WTC11 (cell line): ENCODE measurements at regions not wholly inside any gene's neighbourhood (a gene's known extent, or its start where the extent isn't known, plus 50 kb on each side); places are given as distances from the start of the nearest gene placed in this dataset.

Source experiments
- ATAC-seq: fragments of 200-7000 bp; cut with Tn5 transposase; 2 replicates; pipeline ENCODE4 v1.10.0; 2021; ENCODE audit warnings: mild to moderate bottlenecking, moderate library complexity
- CTCF ChIA-PET: fragments of 300-600 bp; sonication (Branson Sonifier 250); formaldehyde crosslinking; loops from one replicate; lab custom pipeline; 2021; ENCODE audit warnings: antibody characterized with exemption; lab: Charles Lee
- POLR2A ChIA-PET: fragments of 350-600 bp; sonication (Branson Sonifier 250); formaldehyde crosslinking; loops from one replicate; lab custom pipeline; 2021; ENCODE audit warnings: antibody characterized with exemption; lab: Charles Lee
- DNase-seq: peaks from one replicate; pipeline ENCODE4 v3.0.0; 2021; ENCODE audit warnings: low spot score
- H3K27ac Mint-ChIP-seq: 2 replicates; pipeline ENCODE4 v1.8.0; 2021; ENCODE audit warnings: mixed read lengths
- H3K27me3 Mint-ChIP-seq: 2 replicates; pipeline ENCODE4 v1.8.0; 2021; ENCODE audit warnings: low read depth, mild to moderate bottlenecking, moderate library complexity, mixed read lengths
- H3K36me3 Mint-ChIP-seq: 2 replicates; pipeline ENCODE4 v1.8.0; 2021; ENCODE audit warnings: mixed read lengths
- H3K4me1 Mint-ChIP-seq: 2 replicates; pipeline ENCODE4 v1.8.0; 2022; ENCODE audit warnings: mixed read lengths
- H3K4me3 Mint-ChIP-seq: 2 replicates; pipeline ENCODE4 v1.8.0; 2021; ENCODE audit warnings: mild to moderate bottlenecking, moderate library complexity, mixed read lengths
- H3K9me3 Mint-ChIP-seq: 2 replicates; pipeline ENCODE4 v1.8.0; 2021; ENCODE audit warnings: mixed read lengths
- CDX4 ChIP-seq: fragments of 250-450 bp; sonication (Bioruptor Pico); IDR thresholded peaks from 2 replicates; pipeline ENCODE4 v1.9.0; 2021; ENCODE audit warnings: moderate library complexity, mild to moderate bottlenecking, inconsistent platforms, borderline replicate concordance
- E2F4 ChIP-seq: sonication (generic); formaldehyde crosslinking; IDR thresholded peaks from 2 replicates; pipeline ENCODE4 v1.8.1; 2022; ENCODE audit warnings: low read depth, mild to moderate bottlenecking, moderate library complexity, missing genetic modification reagents, borderline replicate concordance
- IRF2 ChIP-seq: sonication (generic); formaldehyde crosslinking; IDR thresholded peaks from 2 replicates; pipeline ENCODE4 v1.8.0; 2022; ENCODE audit warnings: low read depth, missing genetic modification reagents, borderline replicate concordance
- KAT7 ChIP-seq: sonication (generic); formaldehyde crosslinking; IDR thresholded peaks from 2 replicates; pipeline ENCODE4 v1.8.1; 2023; ENCODE audit warnings: missing genetic modification reagents, mild to moderate bottlenecking, borderline replicate concordance
- PRRX2 ChIP-seq: fragments of 250-450 bp; sonication (Bioruptor Pico); IDR thresholded peaks from 2 replicates; pipeline ENCODE4 v1.8.0; 2021; ENCODE audit warnings: mild to moderate bottlenecking
- RELA ChIP-seq: sonication (generic); formaldehyde crosslinking; IDR thresholded peaks from 2 replicates; pipeline ENCODE4 v1.8.1; 2022; ENCODE audit warnings: missing genetic modification reagents, mild to moderate bottlenecking, borderline replicate concordance
- RORB ChIP-seq: fragments of 250-450 bp; sonication (Bioruptor Pico); IDR thresholded peaks from 2 replicates; pipeline ENCODE4 v1.9.0; 2021; ENCODE audit warnings: mild to moderate bottlenecking
- SMAD3 ChIP-seq: sonication (generic); formaldehyde crosslinking; IDR thresholded peaks from 2 replicates; pipeline ENCODE4 v1.8.0; 2022; ENCODE audit warnings: missing genetic modification reagents, mild to moderate bottlenecking, borderline replicate concordance
- TCF7 ChIP-seq: sonication (generic); formaldehyde crosslinking; IDR thresholded peaks from 2 replicates; pipeline ENCODE4 v1.8.0; 2022; ENCODE audit warnings: mild to moderate bottlenecking, low read depth, missing genetic modification reagents, moderate library complexity
- TP53 ChIP-seq: sonication (generic); formaldehyde crosslinking; IDR thresholded peaks from 2 replicates; pipeline ENCODE4 v1.8.1; 2023; ENCODE audit warnings: mild to moderate bottlenecking, missing genetic modification reagents
- ZNF138 ChIP-seq: sonication (generic); formaldehyde crosslinking; conservative IDR thresholded peaks from 2 replicates; pipeline ENCODE4 v1.8.1; 2022; ENCODE audit warnings: mild to moderate bottlenecking, moderate library complexity, missing genetic modification reagents
- ZNF263 ChIP-seq: sonication (generic); formaldehyde crosslinking; IDR thresholded peaks from 2 replicates; pipeline ENCODE4 v1.8.1; 2022; ENCODE audit warnings: low read depth, mild to moderate bottlenecking, moderate library complexity, missing genetic modification reagents
- ZNF317 ChIP-seq: sonication (generic); formaldehyde crosslinking; IDR thresholded peaks from 2 replicates; pipeline ENCODE4 v1.8.1; 2023; ENCODE audit warnings: low read depth, mild to moderate bottlenecking, moderate library complexity, missing genetic modification reagents, borderline replicate concordance
- ZNF532 ChIP-seq: fragments of 250-450 bp; sonication (Bioruptor Pico); IDR thresholded peaks from 2 replicates; pipeline ENCODE4 v1.9.0; 2021; ENCODE audit warnings: mild to moderate bottlenecking, borderline replicate concordance
- TF ChIP-seq, protein P1 (sequence below): sonication (generic); formaldehyde crosslinking; IDR thresholded peaks from 2 replicates; pipeline ENCODE4 v1.8.1; 2022; ENCODE audit warnings: mild to moderate bottlenecking, missing genetic modification reagents, moderate library complexity, borderline replicate concordance
- TF ChIP-seq, protein P2 (sequence below): sonication (generic); formaldehyde crosslinking; IDR thresholded peaks from 2 replicates; pipeline ENCODE4 v1.8.0; 2023; ENCODE audit warnings: missing genetic modification reagents, mild to moderate bottlenecking, borderline replicate concordance
- TF ChIP-seq, protein P3 (sequence below): sonication (generic); formaldehyde crosslinking; IDR thresholded peaks from 2 replicates; pipeline ENCODE4 v1.8.1; 2023; ENCODE audit warnings: mild to moderate bottlenecking, missing genetic modification reagents

DNA sequence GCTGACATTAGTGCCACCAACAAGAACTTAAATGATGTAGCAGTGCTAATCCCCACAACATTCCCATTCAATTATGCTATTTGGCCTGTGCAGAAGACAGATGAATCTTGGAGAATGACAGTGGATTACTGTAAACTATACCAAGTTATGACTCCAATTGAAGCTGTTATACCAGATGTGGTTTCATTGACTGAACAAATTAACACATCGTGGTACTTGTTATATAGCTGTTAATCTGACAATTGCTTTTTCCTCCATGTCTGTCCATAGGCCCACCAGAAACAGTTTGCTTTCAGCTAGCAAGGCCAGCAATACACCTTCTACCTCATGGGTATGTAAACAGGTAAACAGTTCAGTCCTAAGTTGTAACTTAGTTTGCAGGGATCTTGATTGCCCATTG lies 101.1 kb downstream of the S1PR1 start:
- ATAC-seq: no peak
- no peak for TF ChIP-seq TP53
- TF ChIP-seq RORB (CRISPR knock-in tag): no peak
- no peak for TF ChIP-seq RELA (CRISPR knock-in tag)
- TF ChIP-seq TCF7 (CRISPR knock-in tag): no peak
- TF ChIP-seq, protein P1, sequence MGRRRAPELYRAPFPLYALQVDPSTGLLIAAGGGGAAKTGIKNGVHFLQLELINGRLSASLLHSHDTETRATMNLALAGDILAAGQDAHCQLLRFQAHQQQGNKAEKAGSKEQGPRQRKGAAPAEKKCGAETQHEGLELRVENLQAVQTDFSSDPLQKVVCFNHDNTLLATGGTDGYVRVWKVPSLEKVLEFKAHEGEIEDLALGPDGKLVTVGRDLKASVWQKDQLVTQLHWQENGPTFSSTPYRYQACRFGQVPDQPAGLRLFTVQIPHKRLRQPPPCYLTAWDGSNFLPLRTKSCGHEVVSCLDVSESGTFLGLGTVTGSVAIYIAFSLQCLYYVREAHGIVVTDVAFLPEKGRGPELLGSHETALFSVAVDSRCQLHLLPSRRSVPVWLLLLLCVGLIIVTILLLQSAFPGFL (CRISPR knock-in tag): no peak
- no peak for TF ChIP-seq E2F4
- TF ChIP-seq PRRX2 (CRISPR knock-in tag): no peak
- no peak for TF ChIP-seq ZNF532 (CRISPR knock-in tag)
- no peak for TF ChIP-seq ZNF317 (CRISPR knock-in tag)
- TF ChIP-seq KAT7 (CRISPR knock-in tag): no peak
- TF ChIP-seq, protein P2, sequence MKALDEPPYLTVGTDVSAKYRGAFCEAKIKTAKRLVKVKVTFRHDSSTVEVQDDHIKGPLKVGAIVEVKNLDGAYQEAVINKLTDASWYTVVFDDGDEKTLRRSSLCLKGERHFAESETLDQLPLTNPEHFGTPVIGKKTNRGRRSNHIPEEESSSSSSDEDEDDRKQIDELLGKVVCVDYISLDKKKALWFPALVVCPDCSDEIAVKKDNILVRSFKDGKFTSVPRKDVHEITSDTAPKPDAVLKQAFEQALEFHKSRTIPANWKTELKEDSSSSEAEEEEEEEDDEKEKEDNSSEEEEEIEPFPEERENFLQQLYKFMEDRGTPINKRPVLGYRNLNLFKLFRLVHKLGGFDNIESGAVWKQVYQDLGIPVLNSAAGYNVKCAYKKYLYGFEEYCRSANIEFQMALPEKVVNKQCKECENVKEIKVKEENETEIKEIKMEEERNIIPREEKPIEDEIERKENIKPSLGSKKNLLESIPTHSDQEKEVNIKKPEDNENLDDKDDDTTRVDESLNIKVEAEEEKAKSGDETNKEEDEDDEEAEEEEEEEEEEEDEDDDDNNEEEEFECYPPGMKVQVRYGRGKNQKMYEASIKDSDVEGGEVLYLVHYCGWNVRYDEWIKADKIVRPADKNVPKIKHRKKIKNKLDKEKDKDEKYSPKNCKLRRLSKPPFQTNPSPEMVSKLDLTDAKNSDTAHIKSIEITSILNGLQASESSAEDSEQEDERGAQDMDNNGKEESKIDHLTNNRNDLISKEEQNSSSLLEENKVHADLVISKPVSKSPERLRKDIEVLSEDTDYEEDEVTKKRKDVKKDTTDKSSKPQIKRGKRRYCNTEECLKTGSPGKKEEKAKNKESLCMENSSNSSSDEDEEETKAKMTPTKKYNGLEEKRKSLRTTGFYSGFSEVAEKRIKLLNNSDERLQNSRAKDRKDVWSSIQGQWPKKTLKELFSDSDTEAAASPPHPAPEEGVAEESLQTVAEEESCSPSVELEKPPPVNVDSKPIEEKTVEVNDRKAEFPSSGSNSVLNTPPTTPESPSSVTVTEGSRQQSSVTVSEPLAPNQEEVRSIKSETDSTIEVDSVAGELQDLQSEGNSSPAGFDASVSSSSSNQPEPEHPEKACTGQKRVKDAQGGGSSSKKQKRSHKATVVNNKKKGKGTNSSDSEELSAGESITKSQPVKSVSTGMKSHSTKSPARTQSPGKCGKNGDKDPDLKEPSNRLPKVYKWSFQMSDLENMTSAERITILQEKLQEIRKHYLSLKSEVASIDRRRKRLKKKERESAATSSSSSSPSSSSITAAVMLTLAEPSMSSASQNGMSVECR (CRISPR knock-in tag): no peak
- no peak for TF ChIP-seq IRF2 (CRISPR knock-in tag)
- TF ChIP-seq, all 79 proteins: peak for 0
- POLR2A ChIA-PET: no interaction called here
- Mint-ChIP-seq H3K4me1 (peaks cover 7% of the 10 kb centered on the region; the same call in 1 of the 2 replicates), H3K27me3 (no peaks in the 10 kb centered on the region), H3K9me3 (peaks cover 41% of the 10 kb centered on the region), H3K27ac (no peak overlapping the region), H3K36me3 (peaks cover 7% of the 10 kb centered on the region), H3K4me3 (no peak overlapping the region)
- CTCF ChIA-PET: interaction anchor here (1.8 kb wide), 1 partner anchor 20 kb away, joined by 4 read pairs; no protein-coding TSS in a partner anchor
- no peak for DNase-seq

- H3K27ac Mint-ChIP-seq: no peak overlapping the region
- CTCF ChIA-PET: interaction anchor here (1.8 kb wide), 1 partner anchor 19 kb away, joined by 4 read pairs; no protein-coding TSS in a partner anchor
- POLR2A ChIA-PET: no interaction called here
- no peak overlapping the region for H3K4me3 Mint-ChIP-seq
- no peak for ATAC-seq
- peaks cover 7% of the 10 kb centered on the region; the same call in 1 of the 2 replicates for H3K4me1 Mint-ChIP-seq
- TF ChIP-seq SMAD3 (CRISPR knock-in tag): no peak
- no peak for TF ChIP-seq ZNF138 (CRISPR knock-in tag)
- TF ChIP-seq CDX4 (CRISPR knock-in tag): no peak
- no peak for TF ChIP-seq RORB (CRISPR knock-in tag)
- TF ChIP-seq PRRX2 (CRISPR knock-in tag): no peak
- TF ChIP-seq, protein P3, sequence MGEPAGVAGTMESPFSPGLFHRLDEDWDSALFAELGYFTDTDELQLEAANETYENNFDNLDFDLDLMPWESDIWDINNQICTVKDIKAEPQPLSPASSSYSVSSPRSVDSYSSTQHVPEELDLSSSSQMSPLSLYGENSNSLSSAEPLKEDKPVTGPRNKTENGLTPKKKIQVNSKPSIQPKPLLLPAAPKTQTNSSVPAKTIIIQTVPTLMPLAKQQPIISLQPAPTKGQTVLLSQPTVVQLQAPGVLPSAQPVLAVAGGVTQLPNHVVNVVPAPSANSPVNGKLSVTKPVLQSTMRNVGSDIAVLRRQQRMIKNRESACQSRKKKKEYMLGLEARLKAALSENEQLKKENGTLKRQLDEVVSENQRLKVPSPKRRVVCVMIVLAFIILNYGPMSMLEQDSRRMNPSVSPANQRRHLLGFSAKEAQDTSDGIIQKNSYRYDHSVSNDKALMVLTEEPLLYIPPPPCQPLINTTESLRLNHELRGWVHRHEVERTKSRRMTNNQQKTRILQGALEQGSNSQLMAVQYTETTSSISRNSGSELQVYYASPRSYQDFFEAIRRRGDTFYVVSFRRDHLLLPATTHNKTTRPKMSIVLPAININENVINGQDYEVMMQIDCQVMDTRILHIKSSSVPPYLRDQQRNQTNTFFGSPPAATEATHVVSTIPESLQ (CRISPR knock-in tag): no peak
- no peak for TF ChIP-seq ZNF263
- peaks cover 40% of the 10 kb centered on the region for H3K9me3 Mint-ChIP-seq
- H3K27me3 Mint-ChIP-seq: no peaks in the 10 kb centered on the region
- DNase-seq: no peak
- peaks cover 7% of the 10 kb centered on the region for H3K36me3 Mint-ChIP-seq
Measured at GRCh38 chr1:101338714-101339430, 102.1 kb downstream of the S1PR1 start.
